ENCODE measurements at regions not wholly inside any gene's neighbourhood (a gene's known extent, or its start where the extent isn't known, plus 50 kb on each side); places are given as distances from the start of the nearest gene placed in this dataset.

- H3K9me3 ChIP-seq (ENCODE audit: control insufficient read depth, insufficient read depth, low read length): no peaks in the 10 kb centered on the region
- H3K9ac ChIP-seq (ENCODE audit: low read depth, low read length): no peak overlapping the region
- H3K36me3 ChIP-seq (ENCODE audit: insufficient read depth, low read length): no peaks in the 10 kb centered on the region; the same call in 1 of the 2 replicates
- H3K4me1 ChIP-seq (ENCODE audit: insufficient read depth, low read length): peaks cover 5% of the 10 kb centered on the region; the same call in 1 of the 2 replicates
Observed at GRCh38 chr2:215699018-215699417, 263.1 kb upstream of the FN1 start.

GRCh38 chr2:215698566-215698965, 262.7 kb upstream of the FN1 start:
- no peak overlapping the region for H3K9ac ChIP-seq (ENCODE audit: low read depth, low read length)
- no peaks in the 10 kb centered on the region; the same call in 1 of the 2 replicates for H3K36me3 ChIP-seq (ENCODE audit: insufficient read depth, low read length)
- H3K9me3 ChIP-seq (ENCODE audit: control insufficient read depth, insufficient read depth, low read length): no peaks in the 10 kb centered on the region
- H3K4me1 ChIP-seq (ENCODE audit: insufficient read depth, low read length): peaks cover 9% of the 10 kb centered on the region; the same call in 1 of the 2 replicates

- no peak overlapping the region for H3K9ac ChIP-seq (ENCODE audit: low read depth, low read length)
- peaks cover 19% of the 10 kb centered on the region for H3K4me1 ChIP-seq (ENCODE audit: insufficient read depth, low read length)
- no peaks in the 10 kb centered on the region for H3K9me3 ChIP-seq (ENCODE audit: control insufficient read depth, insufficient read depth, low read length)
- no peaks in the 10 kb centered on the region for H3K36me3 ChIP-seq (ENCODE audit: insufficient read depth, low read length)
Observed at GRCh38 chr2:215697496-215697895, 261.6 kb upstream of the FN1 start.

GRCh38 chr2:215697003-215697402, 261.1 kb upstream of the FN1 start:
- no peaks in the 10 kb centered on the region for H3K36me3 ChIP-seq (ENCODE audit: insufficient read depth, low read length)
- no peak overlapping the region for H3K9ac ChIP-seq (ENCODE audit: low read depth, low read length)
- H3K9me3 ChIP-seq (ENCODE audit: control insufficient read depth, insufficient read depth, low read length): no peaks in the 10 kb centered on the region
- H3K4me1 ChIP-seq (ENCODE audit: insufficient read depth, low read length): peaks cover 21% of the 10 kb centered on the region

GRCh38 chr2:215695861-215696260, 260.0 kb upstream of the FN1 start:
- Histone ChIP-seq H3K36me3 (ENCODE audit: insufficient read depth, low read length) (no peaks in the 10 kb centered on the region), H3K9ac (ENCODE audit: low read depth, low read length) (no peak overlapping the region), H3K4me1 (ENCODE audit: insufficient read depth, low read length) (peaks cover 23% of the 10 kb centered on the region), H3K9me3 (ENCODE audit: control insufficient read depth, insufficient read depth, low read length) (no peaks in the 10 kb centered on the region)

- Histone ChIP-seq H3K36me3 (ENCODE audit: insufficient read depth, low read length) (no peaks in the 10 kb centered on the region), H3K9me3 (ENCODE audit: control insufficient read depth, insufficient read depth, low read length) (no peaks in the 10 kb centered on the region), H3K9ac (ENCODE audit: low read depth, low read length) (no peak overlapping the region), H3K4me1 (ENCODE audit: insufficient read depth, low read length) (peaks cover 23% of the 10 kb centered on the region)
Observed at GRCh38 chr2:215693999-215694580, 258.2 kb upstream of the FN1 start.

GRCh38 chr2:215693193-215693998, 257.5 kb upstream of the FN1 start:
- Histone ChIP-seq H3K9me3 (ENCODE audit: control insufficient read depth, insufficient read depth, low read length) (no peaks in the 10 kb centered on the region), H3K36me3 (ENCODE audit: insufficient read depth, low read length) (no peaks in the 10 kb centered on the region), H3K4me1 (ENCODE audit: insufficient read depth, low read length) (peaks cover 23% of the 10 kb centered on the region), H3K9ac (ENCODE audit: low read depth, low read length) (no peak overlapping the region)

- H3K36me3 ChIP-seq (ENCODE audit: insufficient read depth, low read length): no peaks in the 10 kb centered on the region
- no peaks in the 10 kb centered on the region for H3K9me3 ChIP-seq (ENCODE audit: control insufficient read depth, insufficient read depth, low read length)
- peaks cover 23% of the 10 kb centered on the region for H3K4me1 ChIP-seq (ENCODE audit: insufficient read depth, low read length)
- H3K9ac ChIP-seq (ENCODE audit: low read depth, low read length): no peak overlapping the region
Observed at GRCh38 chr2:215692387-215693079, 256.7 kb upstream of the FN1 start.

- peaks cover 23% of the 10 kb centered on the region for H3K4me1 ChIP-seq (ENCODE audit: insufficient read depth, low read length)
- H3K9me3 ChIP-seq (ENCODE audit: control insufficient read depth, insufficient read depth, low read length): no peaks in the 10 kb centered on the region
- no peaks in the 10 kb centered on the region for H3K36me3 ChIP-seq (ENCODE audit: insufficient read depth, low read length)
- H3K9ac ChIP-seq (ENCODE audit: low read depth, low read length): no peak overlapping the region
Observed at GRCh38 chr2:215691346-215691745, 255.5 kb upstream of the FN1 start.

- H3K36me3 ChIP-seq (ENCODE audit: insufficient read depth, low read length): no peaks in the 10 kb centered on the region
- peaks cover 3% of the 10 kb centered on the region; the same call in 1 of the 2 replicates for H3K4me1 ChIP-seq (ENCODE audit: insufficient read depth, low read length)
- no peaks in the 10 kb centered on the region for H3K9me3 ChIP-seq (ENCODE audit: control insufficient read depth, insufficient read depth, low read length)
- no peak overlapping the region for H3K9ac ChIP-seq (ENCODE audit: low read depth, low read length)
Observed at GRCh38 chr2:215687149-215688031, 251.5 kb upstream of the FN1 start.

GRCh38 chr2:215685238-215685990, 249.5 kb upstream of the FN1 start:
- Histone ChIP-seq H3K9ac (ENCODE audit: low read depth, low read length) (no peak overlapping the region), H3K36me3 (ENCODE audit: insufficient read depth, low read length) (no peaks in the 10 kb centered on the region), H3K9me3 (ENCODE audit: control insufficient read depth, insufficient read depth, low read length) (no peaks in the 10 kb centered on the region), H3K4me1 (ENCODE audit: insufficient read depth, low read length) (peaks cover 4% of the 10 kb centered on the region; the same call in 1 of the 2 replicates)

- H3K4me1 ChIP-seq (ENCODE audit: insufficient read depth, low read length): peaks cover 4% of the 10 kb centered on the region; the same call in 1 of the 2 replicates
- no peak overlapping the region for H3K9ac ChIP-seq (ENCODE audit: low read depth, low read length)
- H3K36me3 ChIP-seq (ENCODE audit: insufficient read depth, low read length): no peaks in the 10 kb centered on the region
- no peaks in the 10 kb centered on the region for H3K9me3 ChIP-seq (ENCODE audit: control insufficient read depth, insufficient read depth, low read length)
Observed at GRCh38 chr2:215684448-215685237, 248.8 kb upstream of the FN1 start.

GRCh38 chr2:215683295-215683694, 247.4 kb upstream of the FN1 start:
- no peak overlapping the region for H3K9ac ChIP-seq (ENCODE audit: low read depth, low read length)
- H3K9me3 ChIP-seq (ENCODE audit: control insufficient read depth, insufficient read depth, low read length): no peaks in the 10 kb centered on the region
- H3K4me1 ChIP-seq (ENCODE audit: insufficient read depth, low read length): peaks cover 4% of the 10 kb centered on the region; the same call in 1 of the 2 replicates
- H3K36me3 ChIP-seq (ENCODE audit: insufficient read depth, low read length): no peaks in the 10 kb centered on the region

Data from ES-I3 (cell line).